DMS53 treated with DMSO at 0.1 percent for 48 hours (cell line): ENCODE measurements at regions not wholly inside any gene's neighbourhood (a gene's known extent, or its start where the extent isn't known, plus 50 kb on each side); places are given as distances from the start of the nearest gene placed in this dataset.

Experiments used
- DNase-seq: peaks from one replicate; lab custom pipeline; 2025; ENCODE audit not compliant: unreplicated experiment; lab: John Stamatoyannopoulos, UW

- DNase-seq: no peak
Observed at GRCh38 chr9:96089452-96090085, 212.4 kb downstream of the HSD17B3 start.

- DNase-seq: no peak
Observed at GRCh38 chr9:96088510-96088909, 213.0 kb downstream of the ERCC6L2 start.

DNA sequence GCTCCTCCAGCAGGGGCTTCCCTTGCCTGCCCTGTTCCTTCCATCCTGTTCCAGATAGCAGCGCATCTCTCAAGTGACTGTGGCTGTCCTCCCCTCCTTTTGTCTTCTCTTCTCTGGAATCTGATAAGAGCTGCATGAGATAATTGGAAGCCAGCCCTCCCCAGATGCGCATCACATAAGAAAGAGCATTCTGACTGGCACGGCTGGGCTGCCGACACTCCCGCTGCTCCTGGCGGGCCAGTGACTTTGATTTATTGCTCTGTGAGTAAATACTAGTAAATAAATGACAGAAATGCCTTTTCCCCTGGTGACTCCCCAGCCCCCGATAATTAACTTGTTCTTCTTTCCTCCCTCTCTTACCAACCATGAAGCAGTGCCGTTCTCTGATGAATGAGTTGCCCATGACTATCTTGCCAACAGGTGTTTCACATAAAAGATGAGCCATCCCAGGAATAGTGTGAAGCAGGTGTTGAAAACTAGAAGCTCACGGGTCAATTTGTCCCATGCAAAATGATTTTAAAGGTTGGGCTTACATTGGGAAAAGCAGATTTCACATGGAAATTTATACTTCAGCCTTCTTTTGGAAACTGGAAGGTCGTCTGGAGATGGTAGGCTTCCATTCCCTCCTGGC, 212.3 kb downstream of the ERCC6L2 start:
- DNase-seq: no peak

DNA sequence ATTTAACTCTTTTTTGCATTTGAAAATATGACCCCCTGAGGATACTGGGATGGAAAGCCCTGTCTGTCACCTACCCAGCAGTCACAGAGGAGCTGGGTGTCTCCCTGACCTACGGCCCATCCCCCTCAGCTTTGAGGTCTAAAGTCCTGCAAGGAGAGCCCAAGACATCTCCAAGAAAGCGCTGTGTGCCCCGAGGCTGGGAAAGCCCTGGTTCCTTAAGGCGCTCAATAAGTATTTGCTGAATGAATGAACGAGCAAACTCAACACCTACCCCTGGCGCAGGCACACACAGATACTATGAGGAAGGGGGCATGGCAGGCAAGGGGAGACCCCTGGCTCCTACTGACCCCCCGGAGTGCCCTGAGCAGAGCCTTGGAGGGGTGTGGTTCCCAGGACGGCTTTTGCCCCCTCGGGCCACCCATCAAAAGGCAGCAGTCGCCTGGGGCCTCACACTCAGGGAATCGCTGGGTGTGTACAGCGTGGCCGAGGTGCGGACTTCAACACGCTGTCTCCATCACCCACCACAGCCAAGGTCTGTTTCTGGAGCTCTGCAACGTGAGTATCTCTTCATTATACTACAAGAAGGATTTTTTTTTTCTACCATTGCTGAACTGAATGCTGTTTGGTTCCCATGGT, 211.6 kb downstream of the ERCC6L2 start:
- DNase-seq: no peak

DNA sequence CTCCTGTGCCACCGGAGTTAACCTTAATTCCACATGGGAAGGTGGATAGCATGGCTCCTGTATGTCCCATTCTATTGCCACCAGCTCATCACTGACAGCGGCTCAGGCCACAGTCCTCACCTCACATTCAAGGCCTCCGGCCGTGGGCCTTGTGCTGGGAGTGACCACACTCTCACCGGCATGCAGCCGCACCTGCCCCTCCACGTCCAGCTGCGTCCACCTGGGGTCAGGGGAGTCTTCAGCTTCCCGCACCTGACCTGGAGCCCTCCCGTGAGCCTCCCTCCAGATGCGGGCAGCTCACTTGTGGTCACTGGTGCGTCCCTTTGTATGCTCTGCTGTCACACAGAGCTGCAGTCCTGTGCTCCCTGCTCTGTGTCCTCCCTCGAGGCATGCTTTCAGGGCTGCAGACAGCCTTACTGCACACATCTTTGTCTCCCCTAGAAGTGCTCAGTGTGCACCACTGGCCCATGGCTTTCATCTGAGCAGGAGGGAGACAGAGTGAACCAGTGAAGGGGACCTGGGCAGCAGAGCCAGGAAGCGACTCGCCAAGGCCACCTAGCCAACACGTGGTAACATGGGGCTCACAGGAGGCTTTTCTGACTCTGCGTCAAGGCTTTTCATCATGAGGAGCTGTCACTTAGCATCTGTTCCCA, 210.1 kb downstream of the ERCC6L2 start:
- no peak for DNase-seq

DNA sequence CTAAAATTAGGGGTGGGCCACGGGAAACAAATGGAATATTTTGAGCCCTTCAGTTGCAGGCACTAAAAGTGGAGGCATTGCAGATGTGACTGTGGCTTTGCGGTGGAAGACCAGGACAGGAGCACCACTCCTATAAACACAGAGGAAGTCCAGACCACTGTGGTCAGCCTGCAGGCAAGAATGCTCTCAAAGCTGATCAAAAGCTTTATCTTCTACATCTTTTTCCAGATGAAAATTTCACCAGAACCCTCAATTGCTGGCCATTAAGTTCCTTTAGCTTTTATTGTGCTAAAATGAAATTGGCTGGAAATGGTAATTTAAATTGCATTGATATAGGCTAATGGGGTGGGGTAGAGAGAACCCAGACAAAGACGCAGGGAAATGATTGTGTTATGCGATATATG, 208.8 kb downstream of the ERCC6L2 start:
- DNase-seq: no peak

DNA sequence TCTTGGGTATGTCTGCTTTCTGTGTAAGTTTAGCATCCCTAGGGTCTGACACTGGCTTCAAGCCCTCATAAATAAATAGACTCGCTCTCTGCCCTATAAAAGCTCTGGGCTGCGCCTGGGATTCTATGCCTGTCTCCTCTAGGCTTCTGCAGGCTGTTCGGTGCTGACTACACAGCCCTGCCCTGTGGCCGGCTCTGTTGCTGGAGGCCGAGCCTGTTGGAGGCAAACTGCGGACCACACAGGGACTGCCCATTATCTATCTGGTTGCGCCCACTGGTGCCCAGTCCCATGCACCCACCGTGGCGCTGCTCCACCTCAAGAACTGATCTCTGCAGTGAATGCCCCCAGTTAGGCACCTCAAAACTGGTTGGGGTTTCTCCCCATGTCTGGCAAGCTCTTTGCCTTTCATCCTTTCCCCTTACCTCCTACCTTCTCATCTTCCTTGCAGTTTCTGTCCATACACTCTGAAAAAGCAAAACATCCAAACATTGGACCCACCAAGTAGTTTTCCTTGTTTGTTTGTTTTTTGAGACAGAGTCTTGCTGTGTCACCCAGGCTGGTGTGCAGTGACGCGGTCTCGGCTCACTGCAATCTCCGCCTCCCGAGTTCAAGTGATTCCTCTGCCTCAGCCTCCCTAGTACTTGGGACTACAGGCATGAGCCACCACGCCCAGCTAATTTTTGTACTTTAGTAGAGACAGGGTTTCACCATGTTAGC, 207.2 kb downstream of the ERCC6L2 start:
- DNase-seq: no peak

DNA sequence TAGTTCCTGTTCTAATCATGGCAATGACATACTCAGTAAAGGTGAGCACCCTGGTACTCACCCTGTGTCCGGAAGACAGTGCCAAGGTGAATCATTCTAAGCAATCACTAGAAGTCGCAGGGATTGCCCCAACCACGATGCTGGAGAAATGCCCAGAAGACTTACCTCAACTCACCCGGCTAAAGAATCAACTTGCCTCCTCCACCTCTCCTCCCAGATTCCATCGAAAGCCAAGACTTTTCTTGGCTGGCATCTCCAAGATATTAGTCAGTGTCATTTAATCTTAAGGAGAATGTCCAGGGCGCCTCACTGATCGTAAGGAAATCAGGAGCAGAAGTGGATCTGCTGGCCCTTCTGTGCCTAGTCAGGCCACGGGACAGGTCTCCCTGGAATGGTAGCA, 204.9 kb downstream of the ERCC6L2 start:
- no peak for DNase-seq

GRCh38 chr9:96079779-96080178, 204.3 kb downstream of the ERCC6L2 start:
- no peak for DNase-seq

- no peak for DNase-seq
Observed at GRCh38 chr9:96078897-96079490, 203.5 kb downstream of the ERCC6L2 start.

DNA sequence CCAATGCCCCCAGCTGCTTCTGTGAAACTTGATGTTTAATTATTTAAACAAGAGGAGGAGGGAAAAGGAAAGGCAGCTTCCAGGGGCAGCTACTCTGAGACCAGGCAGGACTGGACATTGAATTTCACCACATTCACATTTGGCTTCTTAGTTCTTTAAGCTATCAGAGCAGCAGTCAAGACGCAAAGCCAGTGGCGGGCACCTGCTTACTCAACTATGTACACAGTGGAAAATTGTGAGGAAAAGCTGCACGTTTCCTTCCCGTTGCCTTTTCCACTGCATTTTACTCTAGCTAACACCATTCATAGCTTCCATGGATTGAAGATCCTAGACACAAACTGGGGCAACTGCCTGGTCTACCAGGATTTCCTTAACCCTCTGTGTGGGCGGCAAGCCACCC, 200.3 kb downstream of the ERCC6L2 start:
- DNase-seq: no peak

DNA sequence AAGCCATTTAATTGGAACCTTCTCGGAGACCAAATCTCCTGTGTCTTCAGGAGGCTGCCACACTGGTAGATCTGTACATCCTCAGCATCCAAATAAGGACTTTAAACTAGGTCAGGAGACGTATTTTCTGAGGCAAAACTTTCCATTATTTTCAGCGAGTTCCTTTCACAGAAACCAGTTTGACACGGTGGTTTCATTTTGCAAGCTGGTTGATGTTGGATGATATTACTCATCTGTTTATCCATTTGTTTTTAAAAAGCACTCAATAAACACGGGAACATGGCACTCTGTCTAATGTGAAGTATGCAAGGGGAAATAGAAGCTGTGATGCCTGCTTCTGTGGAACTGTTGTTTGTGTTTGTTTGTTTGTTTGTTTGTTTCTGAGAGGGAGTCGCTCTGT, 199.6 kb downstream of the ERCC6L2 start:
- DNase-seq: no peak

- DNase-seq: no peak
Observed at GRCh38 chr9:96073531-96074480, 198.3 kb downstream of the ERCC6L2 start.

- no peak for DNase-seq
Observed at GRCh38 chr9:96072930-96073329, 197.4 kb downstream of the ERCC6L2 start.

- no peak for DNase-seq
Observed at GRCh38 chr9:96071815-96072124, 196.3 kb downstream of the ERCC6L2 start.

DNA sequence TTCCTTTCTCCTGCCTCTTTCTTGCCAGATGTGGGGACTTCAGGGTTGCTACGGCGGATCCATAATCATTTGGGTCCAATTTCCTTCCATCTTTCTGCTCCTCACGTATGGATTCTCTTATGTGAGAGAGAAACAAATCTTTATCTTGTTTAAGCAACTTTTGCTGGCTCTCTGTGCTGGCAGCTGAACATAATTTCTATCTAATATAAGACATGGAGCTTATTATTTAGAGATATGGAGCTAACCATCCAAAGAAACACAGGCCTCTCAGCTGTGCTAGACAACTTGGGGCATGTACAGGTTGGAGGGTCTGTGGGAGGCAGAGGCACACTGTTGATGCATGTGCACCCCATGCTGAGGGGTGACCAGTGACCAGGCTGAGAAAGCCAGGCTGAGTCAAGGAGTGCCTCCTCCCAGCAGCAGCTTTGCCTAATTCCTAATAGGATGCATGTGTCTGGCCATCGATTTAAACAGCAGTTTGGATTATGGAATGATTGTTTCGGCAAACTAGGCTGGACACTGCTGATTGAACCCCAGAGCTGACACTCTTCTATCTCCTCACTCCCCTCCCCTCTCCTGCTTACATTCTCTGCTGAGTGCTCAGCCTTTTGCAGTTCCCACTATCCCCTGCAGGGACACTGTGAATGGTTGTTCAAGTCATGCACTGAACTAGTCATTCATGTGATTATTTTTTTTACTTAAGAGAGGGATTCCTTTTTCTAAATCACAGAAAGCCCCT, 195.8 kb downstream of the ERCC6L2 start:
- DNase-seq: no peak

- no peak for DNase-seq
Observed at GRCh38 chr9:96069629-96070220, 194.2 kb downstream of the ERCC6L2 start.

DNA sequence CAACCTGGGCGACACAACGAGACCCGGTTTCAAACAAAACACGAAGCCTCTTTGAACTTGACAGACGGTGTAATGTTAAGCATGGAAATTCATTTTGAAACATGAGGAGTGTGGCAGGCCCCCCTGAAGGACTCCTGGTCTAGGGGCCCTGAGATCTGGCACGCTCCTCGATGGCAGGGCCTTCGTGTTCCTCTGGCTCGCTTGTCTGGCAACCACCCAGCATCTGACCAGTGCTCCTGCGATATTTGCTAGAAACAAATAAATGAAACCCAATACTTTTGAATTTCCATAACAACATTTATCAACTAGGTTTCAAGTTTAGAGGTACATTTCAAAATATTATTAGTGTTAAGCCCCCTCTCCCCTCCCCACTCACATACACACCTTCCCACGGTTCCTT, 193.0 kb downstream of the ERCC6L2 start:
- no peak for DNase-seq

DNA sequence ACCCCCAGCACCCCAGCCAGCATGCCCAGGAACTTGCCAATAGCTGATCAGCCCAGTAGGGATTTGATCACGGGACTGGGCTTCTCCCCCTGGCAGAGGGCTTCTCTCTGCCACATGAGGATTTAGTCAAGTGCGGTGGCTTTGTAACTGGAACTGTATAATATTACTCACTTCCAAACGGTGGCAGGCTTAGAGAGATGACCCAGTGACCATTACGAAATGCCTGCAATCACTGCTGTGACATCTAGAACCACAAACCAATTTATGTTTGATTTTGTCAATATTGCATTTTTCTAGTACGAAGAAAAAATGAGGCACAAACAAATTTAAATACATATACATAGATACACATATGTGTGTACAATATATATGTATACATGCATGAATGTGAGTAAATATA, 192.1 kb downstream of the ERCC6L2 start:
- no peak for DNase-seq
